ENCODE measurements at regions not wholly inside any gene's neighbourhood (a gene's known extent, or its start where the extent isn't known, plus 50 kb on each side); places are given as distances from the start of the nearest gene placed in this dataset.

GRCh38 chr2:34178482-34178881, 579.4 kb upstream of the FAM98A start:
- intact Hi-C loops (cut with micrococcal nuclease; ENCODE audit: unreplicated experiment): no loop called here

GRCh38 chr2:34176693-34177092, 577.6 kb upstream of the FAM98A start:
- CTCF ChIA-PET (ENCODE audit: unreplicated experiment): no interaction called here
- Histone ChIP-seq H4K20me1 (ENCODE audit: insufficient read depth, low read length) (no peaks in the 10 kb centered on the region), H3K79me2 (ENCODE audit: insufficient read depth, low read depth, low read length) (no peaks in the 10 kb centered on the region), H3K9me2 (ENCODE audit: insufficient read depth, low read length) (no peaks in the 10 kb centered on the region), H3K9me3 (ENCODE audit: low read length) (no peaks in the 10 kb centered on the region), H3K4me2 (ENCODE audit: low read length) (no peak overlapping the region), H2AFZ (ENCODE audit: low read length) (no peak overlapping the region), H3K36me3 (ENCODE audit: insufficient read depth, low read length) (no peaks in the 10 kb centered on the region), H3K4me3 (ENCODE audit: low read depth, low read length, poor library complexity, severe bottlenecking) (no peak overlapping the region), H3K4me1 (ENCODE audit: insufficient read depth, low read length, poor library complexity, severe bottlenecking) (no peaks in the 10 kb centered on the region), H3K27ac (ENCODE audit: low read depth, low read length, poor library complexity, severe bottlenecking) (no peak overlapping the region)
- no peak for TF ChIP-seq EZH2phosphoT487 (IDR thresholded peaks at IDR 0.05; ENCODE audit: borderline replicate concordance, low read depth, low read length)
- TF ChIP-seq CTCF (conservative IDR thresholded peaks at IDR 0.05; ENCODE audit: low read length): no peak
- POLR2A ChIA-PET: interaction anchor here (0.6 kb wide), 1 partner anchor 136 kb away, joined by 3 read pairs; no protein-coding TSS in a partner anchor
- no peak for DNase-seq (ENCODE audit: low spot score)
- intact Hi-C loops (cut with micrococcal nuclease; ENCODE audit: unreplicated experiment): no loop called here
- BruUV-seq (replicated peaks): no TSS peak

More at GRCh38 chr2:34178482-34178881, 579.4 kb upstream of the FAM98A start:
- Histone ChIP-seq H4K20me1 (ENCODE audit: insufficient read depth, low read length) (no peaks in the 10 kb centered on the region), H3K36me3 (ENCODE audit: insufficient read depth, low read length) (no peaks in the 10 kb centered on the region), H3K79me2 (ENCODE audit: insufficient read depth, low read depth, low read length) (no peaks in the 10 kb centered on the region), H3K4me2 (ENCODE audit: low read length) (no peak overlapping the region), H3K9me2 (ENCODE audit: insufficient read depth, low read length) (no peaks in the 10 kb centered on the region), H3K4me3 (ENCODE audit: low read depth, low read length, poor library complexity, severe bottlenecking) (no peak overlapping the region), H3K4me1 (ENCODE audit: insufficient read depth, low read length, poor library complexity, severe bottlenecking) (no peaks in the 10 kb centered on the region), H2AFZ (ENCODE audit: low read length) (no peak overlapping the region), H3K9me3 (ENCODE audit: low read length) (no peaks in the 10 kb centered on the region), H3K27ac (ENCODE audit: low read depth, low read length, poor library complexity, severe bottlenecking) (no peak overlapping the region)
- no TSS peak for BruUV-seq (replicated peaks)
- POLR2A ChIA-PET: no interaction called here
- no peak for DNase-seq (ENCODE audit: low spot score)
- TF ChIP-seq EZH2phosphoT487 (IDR thresholded peaks at IDR 0.05; ENCODE audit: borderline replicate concordance, low read depth, low read length) (no peak), CTCF (conservative IDR thresholded peaks at IDR 0.05; ENCODE audit: low read length) (no peak)
- CTCF ChIA-PET (ENCODE audit: unreplicated experiment): no interaction called here

GRCh38 chr2:34174506-34174905, 575.4 kb upstream of the FAM98A start:
- Histone ChIP-seq H3K9me2 (ENCODE audit: insufficient read depth, low read length) (no peaks in the 10 kb centered on the region), H3K79me2 (ENCODE audit: insufficient read depth, low read depth, low read length) (no peaks in the 10 kb centered on the region), H3K4me3 (ENCODE audit: low read depth, low read length, poor library complexity, severe bottlenecking) (no peak overlapping the region), H3K4me2 (ENCODE audit: low read length) (no peak overlapping the region), H3K4me1 (ENCODE audit: insufficient read depth, low read length, poor library complexity, severe bottlenecking) (peaks cover 4% of the 10 kb centered on the region), H3K9me3 (ENCODE audit: low read length) (no peaks in the 10 kb centered on the region), H4K20me1 (ENCODE audit: insufficient read depth, low read length) (no peaks in the 10 kb centered on the region), H3K27ac (ENCODE audit: low read depth, low read length, poor library complexity, severe bottlenecking) (no peak overlapping the region), H2AFZ (ENCODE audit: low read length) (no peak overlapping the region), H3K36me3 (ENCODE audit: insufficient read depth, low read length) (no peaks in the 10 kb centered on the region)
- TF ChIP-seq CTCF (conservative IDR thresholded peaks at IDR 0.05; ENCODE audit: low read length) (no peak), EZH2phosphoT487 (IDR thresholded peaks at IDR 0.05; ENCODE audit: borderline replicate concordance, low read depth, low read length) (no peak)
- no TSS peak for BruUV-seq (replicated peaks)
- ChIA-PET POLR2A (no interaction called here), CTCF (ENCODE audit: unreplicated experiment) (no interaction called here)
- no peak for DNase-seq (ENCODE audit: low spot score)
- intact Hi-C loops (cut with micrococcal nuclease; ENCODE audit: unreplicated experiment): no loop called here

All from OCI-LY7 (cell line).